LNCAP (cell line): ENCODE measurements at regions not wholly inside any gene's neighbourhood (a gene's known extent, or its start where the extent isn't known, plus 50 kb on each side); places are given as distances from the start of the nearest gene placed in this dataset.

Source experiments
- TF ChIP-seq, protein P1 (sequence below): fragments of 450-650 bp; IDR thresholded peaks from 2 replicates; pipeline ENCODE4 v1.5.1; 2017; ENCODE audit warnings: mild to moderate bottlenecking

DNA sequence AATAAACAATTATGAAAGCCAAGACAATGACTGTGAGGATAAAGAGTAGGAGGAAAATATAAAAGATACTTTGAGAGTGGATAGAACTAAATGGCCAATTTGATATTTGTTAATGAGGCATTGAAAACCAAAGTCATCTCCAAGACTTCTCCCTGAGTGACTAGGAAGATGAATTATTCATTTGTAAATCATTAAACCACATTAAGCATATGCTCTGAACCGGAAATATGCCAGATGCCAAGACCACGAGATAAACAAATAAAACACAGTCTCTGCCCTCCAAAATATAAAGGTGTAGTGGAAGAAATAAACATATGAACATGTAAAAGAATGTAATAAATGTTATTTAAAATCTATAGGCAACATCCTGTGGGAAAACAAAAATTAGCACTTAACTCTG is 78.8 kb downstream of the MRPL39 start:
- TF ChIP-seq, protein P1, sequence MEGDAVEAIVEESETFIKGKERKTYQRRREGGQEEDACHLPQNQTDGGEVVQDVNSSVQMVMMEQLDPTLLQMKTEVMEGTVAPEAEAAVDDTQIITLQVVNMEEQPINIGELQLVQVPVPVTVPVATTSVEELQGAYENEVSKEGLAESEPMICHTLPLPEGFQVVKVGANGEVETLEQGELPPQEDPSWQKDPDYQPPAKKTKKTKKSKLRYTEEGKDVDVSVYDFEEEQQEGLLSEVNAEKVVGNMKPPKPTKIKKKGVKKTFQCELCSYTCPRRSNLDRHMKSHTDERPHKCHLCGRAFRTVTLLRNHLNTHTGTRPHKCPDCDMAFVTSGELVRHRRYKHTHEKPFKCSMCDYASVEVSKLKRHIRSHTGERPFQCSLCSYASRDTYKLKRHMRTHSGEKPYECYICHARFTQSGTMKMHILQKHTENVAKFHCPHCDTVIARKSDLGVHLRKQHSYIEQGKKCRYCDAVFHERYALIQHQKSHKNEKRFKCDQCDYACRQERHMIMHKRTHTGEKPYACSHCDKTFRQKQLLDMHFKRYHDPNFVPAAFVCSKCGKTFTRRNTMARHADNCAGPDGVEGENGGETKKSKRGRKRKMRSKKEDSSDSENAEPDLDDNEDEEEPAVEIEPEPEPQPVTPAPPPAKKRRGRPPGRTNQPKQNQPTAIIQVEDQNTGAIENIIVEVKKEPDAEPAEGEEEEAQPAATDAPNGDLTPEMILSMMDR: no peak

DNA sequence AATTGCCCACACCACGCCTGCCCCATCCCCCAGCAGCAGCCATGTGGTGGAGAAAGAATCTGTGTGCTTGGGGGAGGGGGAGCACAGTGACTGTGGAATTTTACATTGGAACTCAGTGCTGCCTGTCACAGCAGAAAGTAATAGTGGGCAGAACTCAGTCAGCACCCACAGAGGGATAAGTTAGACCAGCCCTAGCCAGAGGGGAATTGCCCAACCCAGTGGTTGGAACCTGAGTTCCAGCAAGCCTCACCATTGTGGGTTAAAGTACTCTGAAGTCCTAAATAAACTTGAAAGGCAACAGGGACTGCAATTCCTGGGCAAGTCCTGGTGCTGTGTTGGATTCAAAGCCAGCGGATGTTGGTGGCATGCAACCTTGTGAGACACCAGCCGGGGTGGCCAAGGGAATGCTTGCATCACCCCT is 88.8 kb downstream of the MRPL39 start:
- TF ChIP-seq, protein P1: no peak

DNA sequence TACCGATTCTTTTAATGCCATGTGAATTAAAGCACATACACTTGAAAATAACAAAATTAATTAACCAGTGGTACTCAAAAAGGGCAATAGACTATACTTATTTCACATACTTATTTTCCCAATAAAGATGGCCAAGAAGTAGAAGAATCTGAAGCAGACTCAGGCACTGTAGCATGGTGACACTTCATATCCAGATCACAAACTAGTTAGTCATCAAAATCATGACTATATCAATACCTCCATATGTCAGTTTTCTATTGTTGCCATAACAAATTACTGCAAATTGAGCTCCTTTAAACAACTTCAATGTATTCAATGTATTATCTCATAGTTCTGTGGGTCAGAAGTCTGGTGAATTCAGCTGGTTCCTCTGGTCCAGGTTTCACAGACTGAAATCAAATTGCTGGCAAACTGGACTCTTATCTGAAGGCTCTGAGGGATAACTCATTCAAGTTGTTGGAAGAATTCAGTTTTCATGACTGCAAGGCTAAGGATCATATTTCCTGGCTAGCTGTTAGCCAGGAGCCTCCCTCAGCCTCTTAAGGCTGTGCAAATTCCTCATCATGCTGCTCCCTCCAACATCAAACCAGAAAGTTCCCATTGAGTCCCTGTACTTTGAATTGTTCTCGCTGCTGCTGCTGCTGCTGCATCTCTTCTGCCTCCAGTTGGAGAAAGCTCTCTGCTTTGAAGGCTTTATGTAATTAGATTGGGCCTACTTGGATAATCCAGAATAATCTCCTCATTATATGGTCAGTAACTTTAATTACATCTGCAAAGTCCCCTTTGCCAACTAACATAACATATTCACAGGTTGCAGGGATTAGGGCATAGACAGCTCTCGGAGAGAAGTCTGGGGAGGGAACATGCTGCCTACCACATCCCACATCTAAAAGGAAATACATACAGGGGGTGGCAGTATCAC is 91.5 kb downstream of the MRPL39 start:
- TF ChIP-seq, protein P1: no peak

DNA sequence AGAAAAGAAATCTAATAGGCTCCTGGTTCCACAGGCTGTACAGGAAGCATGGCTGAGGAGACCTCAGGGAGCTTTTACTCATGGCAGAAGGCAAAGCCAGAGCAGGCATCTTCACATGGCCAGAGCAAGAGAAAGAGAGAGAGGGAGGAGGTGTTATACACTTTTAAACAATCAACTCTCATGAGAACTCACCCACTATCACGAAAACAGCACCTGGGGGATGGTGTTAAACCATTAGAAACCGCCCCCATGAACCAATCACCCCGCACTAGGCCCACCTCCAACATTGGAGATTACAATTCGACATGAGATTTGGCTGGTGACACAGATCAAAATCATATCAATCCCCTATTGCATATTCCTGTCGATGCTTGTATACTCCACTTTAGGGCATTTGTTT is 93.5 kb downstream of the MRPL39 start:
- TF ChIP-seq, protein P1: no peak

DNA sequence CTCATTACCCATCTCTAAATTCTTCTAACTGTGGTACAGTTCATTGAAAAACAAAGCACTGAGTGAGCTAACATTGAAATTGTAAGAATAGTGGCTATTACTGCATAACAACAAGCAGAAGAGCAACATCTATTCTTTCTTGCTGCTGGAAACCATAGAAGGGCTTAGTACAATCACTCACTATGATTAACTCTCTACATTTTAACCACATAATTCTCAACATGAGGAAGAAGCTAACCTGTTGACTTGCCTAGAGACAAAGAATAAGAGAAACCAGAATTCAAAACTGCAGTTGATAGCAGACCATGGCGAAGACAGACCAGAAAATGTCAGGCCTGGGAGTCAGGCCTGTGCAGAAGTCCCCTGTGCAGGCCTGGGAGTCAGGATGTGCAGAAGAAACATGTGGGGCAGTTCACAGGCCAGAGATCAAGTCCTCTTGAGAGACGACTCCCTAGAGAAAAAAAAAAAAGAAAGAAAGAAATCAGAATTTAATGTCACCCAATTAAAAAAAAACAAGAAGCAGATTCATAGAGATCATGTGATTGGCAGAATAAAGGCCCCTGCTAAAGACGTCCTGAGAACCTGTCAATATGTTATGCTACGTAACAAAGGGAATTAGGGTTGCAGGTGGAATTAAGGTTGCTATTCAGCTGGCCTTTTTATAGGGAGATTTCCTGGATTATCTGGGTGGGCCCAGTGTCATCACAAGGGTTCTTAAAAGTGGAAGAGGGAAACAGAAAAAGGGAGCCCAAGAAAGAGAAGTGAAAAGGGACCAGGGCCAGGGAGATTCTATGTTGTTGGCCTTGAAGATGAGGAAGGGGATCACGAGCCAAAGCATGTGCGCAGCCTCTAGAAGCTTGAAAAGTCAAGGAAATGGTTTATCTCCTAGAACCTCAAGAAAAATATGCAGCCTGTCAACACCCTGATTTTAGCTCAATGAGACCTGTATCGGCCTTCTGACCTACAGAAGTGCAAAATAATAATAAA is 94.9 kb downstream of the MRPL39 start:
- TF ChIP-seq, protein P1: no peak

DNA sequence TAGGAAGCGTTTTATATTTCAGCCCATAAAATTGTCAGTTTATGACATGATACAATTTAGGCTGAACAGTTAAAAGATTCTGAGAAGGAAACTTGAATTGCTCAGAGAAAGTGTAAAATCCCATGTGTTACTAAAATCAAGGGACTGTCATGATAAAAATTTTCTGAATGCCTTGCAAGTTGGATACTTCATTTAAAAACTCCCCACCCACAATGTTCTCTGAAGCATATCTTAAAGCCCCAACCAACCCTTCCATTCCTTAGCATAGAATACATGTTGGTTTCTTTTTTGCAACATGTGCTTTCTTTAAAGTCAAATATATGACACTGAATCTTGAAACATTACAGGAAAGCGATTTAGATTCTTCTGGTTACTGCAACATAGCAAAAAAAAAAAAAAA is 97.4 kb downstream of the MRPL39 start:
- TF ChIP-seq, protein P1: no peak

DNA sequence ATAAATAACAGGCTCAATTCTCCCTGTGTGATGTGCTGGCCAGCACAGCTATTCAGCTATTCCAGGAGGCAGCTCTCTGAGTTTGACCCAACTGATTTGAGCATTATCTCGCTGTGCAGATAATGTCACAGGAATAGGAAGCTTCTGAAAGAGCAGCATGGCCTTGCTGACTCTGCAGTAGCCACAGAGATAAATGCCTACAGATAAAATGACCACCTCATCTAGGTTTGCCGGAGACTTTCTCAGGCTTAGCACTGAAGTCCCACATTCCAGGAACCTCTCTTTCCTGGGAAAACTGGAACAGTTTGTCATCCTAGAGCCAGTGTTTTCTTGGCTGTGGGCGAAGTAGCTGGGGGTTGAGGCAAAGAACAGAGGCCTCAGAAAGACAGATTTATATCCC is 98.9 kb downstream of the MRPL39 start:
- TF ChIP-seq, protein P1: no peak
